Left cardiac atrium (tissue), 4 donors: ENCODE measurements at regions not wholly inside any gene's neighbourhood (a gene's known extent, or its start where the extent isn't known, plus 50 kb on each side); places are given as distances from the start of the nearest gene placed in this dataset.
"Not testable (repeated sequence)": the region's sequence is repeated elsewhere in the genome, so short reads cannot be mapped to it uniquely, and the experiment has no call there.

Source experiments
- ATAC-seq, 2 donors: fragments of 200-7000 bp; cut with Tn5 transposase; one replicate each; pipeline ENCODE4 v1.9.1; 2020; ENCODE audit warnings: mild to moderate bottlenecking in 2 of 2, moderate library complexity in 2 of 2
- DNase-seq: peaks from one replicate; pipeline ENCODE4 v3.0.0-alpha.2; 2020
- intact Hi-C, 2 donors: fragments of 100-400 bp; cut with DNase I; formaldehyde crosslinking; loops; one replicate each; pipeline versions ENCODE4 v1.14.1 to v1.15.1; 2022 to 2023
- donor health status: DM: no; HTN: yes; CAD: no.
- donor health status: DM: no; HTN: yes; CAD: no; lungs with severe emphysema.
- donor health status: DM: yes; HTN: yes; CAD: no.
- donor health status: Dilated cardiomyopathy.

GRCh38 chr4:170425040-170425439, 335.3 kb upstream of the AADAT start:
- intact Hi-C loops, result no loop called here
- ATAC-seq (no peak), DNase-seq (no peak)

- intact Hi-C loops, result no loop called here
Measured at GRCh38 chr4:170423137-170423536, 333.4 kb upstream of the AADAT start.

GRCh38 chr4:170420255-170420693, 330.5 kb upstream of the AADAT start:
- intact Hi-C loops, result no loop called here
- no peak for ATAC-seq
- DNase-seq, result no peak

More at GRCh38 chr4:170423137-170423536, 333.4 kb upstream of the AADAT start:
- DNase-seq (no peak), ATAC-seq (no peak)

GRCh38 chr4:170414961-170415360, 325.2 kb upstream of the AADAT start:
- intact Hi-C loops, result no loop called here
- no peak for ATAC-seq

GRCh38 chr4:170414360-170414759, 324.6 kb upstream of the AADAT start:
- DNase-seq (no peak), ATAC-seq (no peak)
- intact Hi-C loops, result no loop called here

More at GRCh38 chr4:170414961-170415360, 325.2 kb upstream of the AADAT start:
- no peak for DNase-seq

- ATAC-seq (no peak), DNase-seq (no peak)
- intact Hi-C loops, result no loop called here
Measured at GRCh38 chr4:170413951-170414350, 324.2 kb upstream of the AADAT start.

GRCh38 chr4:170400361-170400760, 310.6 kb upstream of the AADAT start:
- intact Hi-C loops, result no loop called here
- ATAC-seq (no peak), DNase-seq (no peak)

GRCh38 chr4:170399581-170400293, 310.0 kb upstream of the AADAT start:
- no peak for DNase-seq
- ATAC-seq, result no peak
- intact Hi-C loops, result no loop called here

GRCh38 chr4:170398218-170398617, 308.5 kb upstream of the AADAT start:
- intact Hi-C loops, result no loop called here
- DNase-seq (no peak), ATAC-seq (no peak)

- intact Hi-C loops, result no loop called here
- DNase-seq, result no peak
- ATAC-seq, result no peak
Measured at GRCh38 chr4:170395773-170396172, 306.0 kb upstream of the AADAT start.

- no peak for ATAC-seq
- intact Hi-C loops, result no loop called here
Measured at GRCh38 chr4:170391066-170391740, 301.4 kb upstream of the AADAT start.

GRCh38 chr4:170389411-170389810, 299.7 kb upstream of the AADAT start:
- intact Hi-C loops, result no loop called here
- DNase-seq, result no peak
- no peak for ATAC-seq

More at GRCh38 chr4:170391066-170391740, 301.4 kb upstream of the AADAT start:
- DNase-seq, result no peak

GRCh38 chr4:170388255-170388654, 298.5 kb upstream of the AADAT start:
- intact Hi-C loops, result no loop called here
- ATAC-seq (no peak), DNase-seq (no peak)

GRCh38 chr4:170386971-170387370, 297.2 kb upstream of the AADAT start:
- intact Hi-C loops, result no loop called here

GRCh38 chr4:170386511-170386910, 296.8 kb upstream of the AADAT start:
- no peak for ATAC-seq
- intact Hi-C loops, result no loop called here
- no peak for DNase-seq

More at GRCh38 chr4:170386971-170387370, 297.2 kb upstream of the AADAT start:
- no peak for DNase-seq
- no peak for ATAC-seq

GRCh38 chr4:170374770-170375169, 285.0 kb upstream of the AADAT start:
- intact Hi-C loops, result no loop called here
- ATAC-seq, result no peak
- no peak for DNase-seq

- intact Hi-C loops, result no loop called here
- ATAC-seq (no peak), DNase-seq (no peak)
Measured at GRCh38 chr4:170348945-170349344, 259.2 kb upstream of the AADAT start.

GRCh38 chr4:170347191-170347590, 257.4 kb upstream of the AADAT start:
- ATAC-seq, DNase-seq, intact Hi-C loops: not testable (repeated sequence)

- DNase-seq (no peak), ATAC-seq (no peak)
- intact Hi-C loops, result no loop called here
Measured at GRCh38 chr4:170339522-170339921, 249.8 kb upstream of the AADAT start.

- ATAC-seq, result no peak
- intact Hi-C loops, result no loop called here
- no peak for DNase-seq
Measured at GRCh38 chr4:170336238-170336775, 246.6 kb upstream of the AADAT start.
